Panc1 (cell line): ENCODE measurements at regions not wholly inside any gene's neighbourhood (a gene's known extent, or its start where the extent isn't known, plus 50 kb on each side); places are given as distances from the start of the nearest gene placed in this dataset.

ENCODE experiments used
- ATAC-seq: fragments of 200-7000 bp; cut with Tn5 transposase; 2 replicates; pipeline ENCODE4 v1.9.1; 2020; ENCODE audit warnings: mild to moderate bottlenecking, moderate library complexity
- BruUV-seq: library from RNA; stranded (reverse); fragments of 400-500 nt; replicated peaks from 2 replicates; lab custom pipeline; 2021; lab: Mats Ljungman, UMichigan
- CTCF ChIA-PET: fragments of 300-600 bp; sonication (Branson Sonifier 250); formaldehyde crosslinking; loops from one replicate; lab custom pipeline; 2022; ENCODE audit warnings: antibody characterized with exemption; lab: Charles Lee
- POLR2A ChIA-PET: fragments of 300-600 bp; sonication (Branson Sonifier 250); formaldehyde crosslinking; loops from one replicate; lab custom pipeline; 2022; ENCODE audit warnings: antibody characterized with exemption; lab: Charles Lee
- DNase-seq: peaks from one replicate; pipeline ENCODE4 v3.0.0-alpha.2; 2010; ENCODE audit warnings: low read depth, low spot score
- H3K27ac ChIP-seq: 2 replicates; pipeline ENCODE4 v1.5.1; 2011; ENCODE audit warnings: mild to moderate bottlenecking, low read length, inconsistent platforms
- H3K27me3 ChIP-seq: fragments of 200-500 bp; sonication (Bioruptor generic); 2 replicates; pipeline ENCODE4 v1.6.0; 2014; ENCODE audit warnings: low read length, inconsistent platforms; ENCODE audit not compliant: control insufficient read depth, insufficient read depth
- H3K36me3 ChIP-seq: fragments of 200-500 bp; sonication (Bioruptor generic); 2 replicates; pipeline ENCODE4 v1.5.1; 2014; ENCODE audit warnings: inconsistent platforms, mild to moderate bottlenecking, low read length, moderate library complexity; ENCODE audit not compliant: control insufficient read depth, insufficient read depth
- H3K4me1 ChIP-seq: 2 replicates; pipeline ENCODE4 v1.5.1; 2011; ENCODE audit warnings: inconsistent platforms, mild to moderate bottlenecking, low read length, moderate library complexity; ENCODE audit not compliant: control insufficient read depth, insufficient read depth
- H3K4me3 ChIP-seq, 2 experiments: 2 replicates each; pipeline ENCODE4 v1.5.1; 2011 to 2012; ENCODE audit warnings: low read depth in 2 of 2, low read length in 2 of 2, mild to moderate bottlenecking in 2 of 2, inconsistent platforms in 1 of 2, moderate library complexity in 1 of 2
- H3K9me3 ChIP-seq: fragments of 200-500 bp; sonication (Bioruptor generic); 2 replicates; pipeline ENCODE4 v1.5.1; 2014; ENCODE audit warnings: low read depth, mild to moderate bottlenecking, inconsistent platforms, low read length, moderate library complexity; ENCODE audit not compliant: control insufficient read depth, insufficient read depth
- POLR2AphosphoS5 ChIP-seq: IDR thresholded peaks from 2 replicates; pipeline ENCODE4 v1.6.1; 2012; ENCODE audit warnings: mild to moderate bottlenecking, low read depth, low read length, moderate library complexity
- SIN3A ChIP-seq: IDR thresholded peaks from 2 replicates; pipeline ENCODE4 v1.6.1; 2012; ENCODE audit warnings: low read depth, mild to moderate bottlenecking, low read length, moderate library complexity, borderline replicate concordance; ENCODE audit not compliant: insufficient read depth
- TCF7L2 ChIP-seq: IDR thresholded peaks from 2 replicates; pipeline ENCODE4 v1.6.1; 2011; ENCODE audit warnings: mild to moderate bottlenecking, low read depth, low read length, inconsistent platforms
- in situ Hi-C: cut with HindIII; loops from 2 replicates; pipeline ENCODE4 v1.10.0; 2016; ENCODE audit warnings: low sequenced_read_pairs, low pct_unique_long_range_greater_than_20kb
- intact Hi-C: fragments of 100-400 bp; cut with micrococcal nuclease; formaldehyde crosslinking; loops from one replicate; pipeline ENCODE4 v1.10.0; 2022; ENCODE audit not compliant: unreplicated experiment
- TF ChIP-seq, protein P1 (sequence below): fragments of 450-650 bp; IDR thresholded peaks from 2 replicates; pipeline ENCODE4 v1.5.1; 2017; ENCODE audit warnings: mild to moderate bottlenecking
- TF ChIP-seq, protein P2 (sequence below), 2 experiments: IDR thresholded peaks; 2 replicates each; pipeline ENCODE4 v1.6.1; 2011 to 2012; ENCODE audit warnings: low read depth in 2 of 2, control low read depth in 1 of 2, low read length in 1 of 2, mild to moderate bottlenecking in 1 of 2, moderate library complexity in 1 of 2; ENCODE audit not compliant: insufficient read depth in 1 of 2

DNA sequence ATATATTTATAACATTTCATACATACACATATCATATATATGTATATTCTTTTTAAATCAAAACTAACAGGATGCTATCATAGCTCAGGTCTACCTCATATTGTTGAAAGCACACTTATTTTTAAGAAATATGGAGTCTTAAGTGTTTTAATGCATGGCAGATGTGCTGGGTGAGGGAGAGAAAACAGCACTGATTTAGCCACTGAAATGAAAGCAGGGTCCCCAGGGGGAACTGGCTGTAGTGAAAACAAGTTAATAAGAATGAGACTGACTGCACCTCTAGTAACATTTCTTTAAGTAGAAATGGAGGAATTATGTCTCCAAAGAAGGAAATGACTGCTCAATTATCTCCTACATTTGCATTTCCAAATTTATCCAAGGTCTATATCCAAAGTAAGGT, 857.8 kb downstream of the DCDC2C start:
- TF ChIP-seq TCF7L2 (no peak), SIN3A (no peak), POLR2AphosphoS5 (no peak)
- TF ChIP-seq, protein P1, sequence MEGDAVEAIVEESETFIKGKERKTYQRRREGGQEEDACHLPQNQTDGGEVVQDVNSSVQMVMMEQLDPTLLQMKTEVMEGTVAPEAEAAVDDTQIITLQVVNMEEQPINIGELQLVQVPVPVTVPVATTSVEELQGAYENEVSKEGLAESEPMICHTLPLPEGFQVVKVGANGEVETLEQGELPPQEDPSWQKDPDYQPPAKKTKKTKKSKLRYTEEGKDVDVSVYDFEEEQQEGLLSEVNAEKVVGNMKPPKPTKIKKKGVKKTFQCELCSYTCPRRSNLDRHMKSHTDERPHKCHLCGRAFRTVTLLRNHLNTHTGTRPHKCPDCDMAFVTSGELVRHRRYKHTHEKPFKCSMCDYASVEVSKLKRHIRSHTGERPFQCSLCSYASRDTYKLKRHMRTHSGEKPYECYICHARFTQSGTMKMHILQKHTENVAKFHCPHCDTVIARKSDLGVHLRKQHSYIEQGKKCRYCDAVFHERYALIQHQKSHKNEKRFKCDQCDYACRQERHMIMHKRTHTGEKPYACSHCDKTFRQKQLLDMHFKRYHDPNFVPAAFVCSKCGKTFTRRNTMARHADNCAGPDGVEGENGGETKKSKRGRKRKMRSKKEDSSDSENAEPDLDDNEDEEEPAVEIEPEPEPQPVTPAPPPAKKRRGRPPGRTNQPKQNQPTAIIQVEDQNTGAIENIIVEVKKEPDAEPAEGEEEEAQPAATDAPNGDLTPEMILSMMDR = no peak
- TF ChIP-seq, protein P2, sequence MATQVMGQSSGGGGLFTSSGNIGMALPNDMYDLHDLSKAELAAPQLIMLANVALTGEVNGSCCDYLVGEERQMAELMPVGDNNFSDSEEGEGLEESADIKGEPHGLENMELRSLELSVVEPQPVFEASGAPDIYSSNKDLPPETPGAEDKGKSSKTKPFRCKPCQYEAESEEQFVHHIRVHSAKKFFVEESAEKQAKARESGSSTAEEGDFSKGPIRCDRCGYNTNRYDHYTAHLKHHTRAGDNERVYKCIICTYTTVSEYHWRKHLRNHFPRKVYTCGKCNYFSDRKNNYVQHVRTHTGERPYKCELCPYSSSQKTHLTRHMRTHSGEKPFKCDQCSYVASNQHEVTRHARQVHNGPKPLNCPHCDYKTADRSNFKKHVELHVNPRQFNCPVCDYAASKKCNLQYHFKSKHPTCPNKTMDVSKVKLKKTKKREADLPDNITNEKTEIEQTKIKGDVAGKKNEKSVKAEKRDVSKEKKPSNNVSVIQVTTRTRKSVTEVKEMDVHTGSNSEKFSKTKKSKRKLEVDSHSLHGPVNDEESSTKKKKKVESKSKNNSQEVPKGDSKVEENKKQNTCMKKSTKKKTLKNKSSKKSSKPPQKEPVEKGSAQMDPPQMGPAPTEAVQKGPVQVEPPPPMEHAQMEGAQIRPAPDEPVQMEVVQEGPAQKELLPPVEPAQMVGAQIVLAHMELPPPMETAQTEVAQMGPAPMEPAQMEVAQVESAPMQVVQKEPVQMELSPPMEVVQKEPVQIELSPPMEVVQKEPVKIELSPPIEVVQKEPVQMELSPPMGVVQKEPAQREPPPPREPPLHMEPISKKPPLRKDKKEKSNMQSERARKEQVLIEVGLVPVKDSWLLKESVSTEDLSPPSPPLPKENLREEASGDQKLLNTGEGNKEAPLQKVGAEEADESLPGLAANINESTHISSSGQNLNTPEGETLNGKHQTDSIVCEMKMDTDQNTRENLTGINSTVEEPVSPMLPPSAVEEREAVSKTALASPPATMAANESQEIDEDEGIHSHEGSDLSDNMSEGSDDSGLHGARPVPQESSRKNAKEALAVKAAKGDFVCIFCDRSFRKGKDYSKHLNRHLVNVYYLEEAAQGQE (IDR thresholded peaks at IDR 0.05; ENCODE audit: insufficient read depth in 1 of 2, low read depth in 2 of 2, low read length in 1 of 2) = no peak
- no TSS peak for BruUV-seq
- Histone ChIP-seq H3K9me3 (no peaks in the 10 kb centered on the region), H3K4me1 (no peaks in the 10 kb centered on the region), H3K27me3 (no peaks in the 10 kb centered on the region), H3K36me3 (no peaks in the 10 kb centered on the region), H3K27ac (no peak overlapping the region), H3K4me3 (no peak overlapping the region)
- ChIA-PET POLR2A (no interaction called here), CTCF (no interaction called here)
- in situ Hi-C loops = no loop called here
- no peak for ATAC-seq
- intact Hi-C loops = no loop called here
- DNase-seq = no peak

DNA sequence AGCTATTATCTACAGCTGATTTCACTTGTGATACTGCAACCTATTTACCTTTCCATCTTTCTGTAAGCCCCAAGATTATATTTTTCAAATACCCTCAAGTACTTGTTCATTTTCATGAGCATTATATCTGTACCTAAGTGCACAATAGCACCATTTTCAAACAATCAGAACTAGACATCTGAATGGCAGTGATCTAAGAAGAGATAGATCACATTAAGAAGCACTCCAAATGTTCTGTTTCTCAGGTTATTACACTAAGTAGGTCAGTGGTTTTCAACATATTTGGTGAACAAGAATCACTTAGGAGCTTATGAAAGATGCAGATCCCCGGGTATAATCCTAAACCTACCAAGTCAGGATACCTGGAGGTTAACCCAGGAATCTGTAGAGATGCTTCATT, 872.7 kb downstream of the DCDC2C start:
- no peak for DNase-seq
- POLR2A ChIA-PET = no interaction called here
- H3K4me1 ChIP-seq = no peaks in the 10 kb centered on the region
- in situ Hi-C loops = no loop called here
- no peak for ATAC-seq
- H3K9me3 ChIP-seq = peaks cover 7% of the 10 kb centered on the region; the same call in 1 of the 2 replicates
- no peak overlapping the region for H3K4me3 ChIP-seq
- CTCF ChIA-PET = no interaction called here
- no TSS peak for BruUV-seq
- H3K36me3 ChIP-seq = no peaks in the 10 kb centered on the region
- TF ChIP-seq, protein P2 (IDR thresholded peaks at IDR 0.05; ENCODE audit: insufficient read depth in 1 of 2, low read depth in 2 of 2, low read length in 1 of 2) = no peak
- TF ChIP-seq TCF7L2 (no peak), POLR2AphosphoS5 (no peak), SIN3A (no peak)
- TF ChIP-seq, protein P1 = no peak
- no peak overlapping the region for H3K27ac ChIP-seq
- no peaks in the 10 kb centered on the region for H3K27me3 ChIP-seq
- intact Hi-C loops = no loop called here
